ENCODE measurements at regions not wholly inside any gene's neighbourhood (a gene's known extent, or its start where the extent isn't known, plus 50 kb on each side); places are given as distances from the start of the nearest gene placed in this dataset.

DNA sequence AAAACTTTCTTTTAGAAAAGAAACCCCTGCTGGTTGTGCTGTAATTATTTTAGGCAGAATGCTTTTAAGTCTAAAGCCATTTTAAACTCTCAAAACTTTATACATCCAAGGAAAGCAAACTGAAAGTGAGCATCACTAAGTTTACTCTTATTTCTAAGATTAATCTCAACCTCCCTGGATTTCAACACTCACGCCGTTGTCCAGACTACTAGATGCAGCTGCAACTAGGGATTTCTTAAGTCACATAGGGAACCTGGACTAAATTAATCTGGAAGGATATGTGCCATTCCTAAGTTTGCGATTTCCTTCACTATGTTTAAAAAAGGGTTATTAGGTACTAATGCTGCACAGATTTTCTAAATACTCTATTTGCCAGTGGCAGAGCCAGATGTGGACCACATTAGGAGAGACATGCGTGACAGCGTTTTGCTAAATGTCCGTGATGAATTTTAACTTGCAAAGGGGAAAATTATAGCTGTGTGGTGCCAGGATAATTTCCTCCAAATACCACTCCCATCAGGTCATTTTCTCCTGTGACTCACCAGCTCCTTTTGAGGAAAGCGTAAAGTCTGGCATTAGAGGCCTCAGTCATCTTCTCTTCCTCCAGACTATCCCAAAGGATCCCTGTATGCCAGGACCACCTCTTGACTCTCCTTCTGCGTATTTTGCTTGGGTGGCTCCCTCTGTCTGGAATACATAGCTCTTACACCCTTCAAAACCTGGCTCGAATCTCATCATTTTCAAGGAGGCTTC is 143.7 kb downstream of the ATL2 start:
- H3K9me3 ChIP-seq (replicated peaks; ENCODE audit: control insufficient read depth, insufficient read depth, low read depth, low read length): no peaks in the 10 kb centered on the region
- DNase-seq (ENCODE audit: extremely low read depth in 1 of 4, low spot score in 3 of 4) (no peak), FAIRE-seq (no peak), ATAC-seq (no peak)
- BruUV-seq (replicated peaks): no TSS peak
- H3K4me2 ChIP-seq (ENCODE audit: insufficient read depth, low read length): no peak overlapping the region
- no peaks in the 10 kb centered on the region for H3K4me1 ChIP-seq (replicated peaks in 1 of 2; ENCODE audit: control insufficient read depth in 2 of 2, insufficient read depth in 2 of 2, low read length in 2 of 2)
- peaks cover 9 to 11% of the 10 kb centered on the region in 2 experiments; a peak in 2 of 5 replicates for H3K27me3 ChIP-seq (ENCODE audit: control insufficient read depth in 2 of 2, insufficient read depth in 2 of 2, low read length in 2 of 2)
- no peak overlapping the region for H2AFZ ChIP-seq (ENCODE audit: low read depth, low read length)
- POLR2A ChIA-PET: no interaction called here
- no peak overlapping the region for H3K9ac ChIP-seq (ENCODE audit: insufficient read depth in 1 of 2, low read depth in 2 of 2, low read length in 2 of 2)
- intact Hi-C loops (cut with micrococcal nuclease): no loop called here
- no peaks in the 10 kb centered on the region for H3K36me3 ChIP-seq (ENCODE audit: control insufficient read depth, insufficient read depth, low read length)
- H3K27ac ChIP-seq (ENCODE audit: extremely low read depth, low read depth, low read length): no peak overlapping the region
- in situ Hi-C loops (cut with MboI): no loop called here
- no peak overlapping the region for H3K4me3 ChIP-seq
- no peaks in the 10 kb centered on the region for H3K9me1 ChIP-seq (ENCODE audit: control insufficient read depth, insufficient read depth, low read length)
- WGBS (ENCODE audit: insufficient coverage, low coverage, missing lambda C conversion rate): 1% methylated on average over 9 of the region's 9 CpGs
- CTCF ChIA-PET (ENCODE audit: low intra/inter-chr PET ratio): no interaction called here
- TF ChIP-seq EZH2 (IDR thresholded peaks at IDR 0.05; ENCODE audit: borderline replicate concordance, low read depth, low read length): no peak
- TF ChIP-seq HDAC3 (IDR thresholded peaks at IDR 0.05; ENCODE audit: borderline replicate concordance, partially characterized antibody): no peak
- TF ChIP-seq SMARCA4 (IDR thresholded peaks at IDR 0.05): no peak
- TF ChIP-seq NFXL1 (CRISPR knock-in tag; IDR thresholded peaks at IDR 0.05): no peak
- no peak for TF ChIP-seq FOXJ3 (CRISPR knock-in tag; IDR thresholded peaks at IDR 0.05)
- TF ChIP-seq SMARCA5 (IDR thresholded peaks at IDR 0.05): no peak
- no peaks in the 10 kb centered on the region for H3K79me2 ChIP-seq (ENCODE audit: control insufficient read depth, insufficient read depth, low read length)
- no peaks in the 10 kb centered on the region for H4K20me1 ChIP-seq (replicated peaks; ENCODE audit: control insufficient read depth, insufficient read depth, low read length)

DNA sequence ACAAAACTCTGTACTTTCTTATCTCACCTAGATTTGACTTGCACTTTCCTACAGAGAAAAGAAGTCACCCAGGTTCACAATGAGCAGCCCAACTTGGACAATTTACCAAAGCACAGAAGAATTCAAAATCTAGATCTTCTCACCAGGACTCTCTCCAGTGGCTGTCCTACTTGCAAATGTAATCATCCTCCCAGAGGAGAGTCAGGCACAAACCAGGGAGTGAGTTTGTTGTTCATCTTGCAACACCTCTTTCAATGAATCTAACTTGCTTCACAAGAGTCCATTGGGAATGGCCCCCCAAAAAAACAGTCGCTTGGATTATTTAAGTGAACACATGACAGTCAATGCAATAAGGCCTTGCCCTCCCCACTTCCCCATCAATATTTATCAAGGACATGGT is 144.6 kb downstream of the ATL2 start:
- ATAC-seq (no peak), FAIRE-seq (no peak), DNase-seq (ENCODE audit: extremely low read depth in 1 of 4, low spot score in 3 of 4) (no peak)
- no peak overlapping the region for H3K4me3 ChIP-seq
- no TSS peak for BruUV-seq (replicated peaks)
- H2AFZ ChIP-seq (ENCODE audit: low read depth, low read length): no peak overlapping the region
- intact Hi-C loops (cut with micrococcal nuclease): no loop called here
- 0% methylated on average over 1 of the region's 1 CpG for WGBS (ENCODE audit: insufficient coverage, low coverage, missing lambda C conversion rate)
- H4K20me1 ChIP-seq (replicated peaks; ENCODE audit: control insufficient read depth, insufficient read depth, low read length): no peaks in the 10 kb centered on the region
- no peaks in the 10 kb centered on the region for H3K36me3 ChIP-seq (ENCODE audit: control insufficient read depth, insufficient read depth, low read length)
- no peak overlapping the region for H3K4me2 ChIP-seq (ENCODE audit: insufficient read depth, low read length)
- TF ChIP-seq, protein P1, sequence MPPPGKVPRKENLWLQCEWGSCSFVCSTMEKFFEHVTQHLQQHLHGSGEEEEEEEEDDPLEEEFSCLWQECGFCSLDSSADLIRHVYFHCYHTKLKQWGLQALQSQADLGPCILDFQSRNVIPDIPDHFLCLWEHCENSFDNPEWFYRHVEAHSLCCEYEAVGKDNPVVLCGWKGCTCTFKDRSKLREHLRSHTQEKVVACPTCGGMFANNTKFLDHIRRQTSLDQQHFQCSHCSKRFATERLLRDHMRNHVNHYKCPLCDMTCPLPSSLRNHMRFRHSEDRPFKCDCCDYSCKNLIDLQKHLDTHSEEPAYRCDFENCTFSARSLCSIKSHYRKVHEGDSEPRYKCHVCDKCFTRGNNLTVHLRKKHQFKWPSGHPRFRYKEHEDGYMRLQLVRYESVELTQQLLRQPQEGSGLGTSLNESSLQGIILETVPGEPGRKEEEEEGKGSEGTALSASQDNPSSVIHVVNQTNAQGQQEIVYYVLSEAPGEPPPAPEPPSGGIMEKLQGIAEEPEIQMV (tag; conservative IDR thresholded peaks at IDR 0.05; ENCODE audit: low read depth): no peak
- TF ChIP-seq WHSC1 (IDR thresholded peaks at IDR 0.05; ENCODE audit: low read length) (no peak), MCM2 (IDR thresholded peaks at IDR 0.05; ENCODE audit: low read depth) (no peak), ZSCAN32 (CRISPR knock-in tag; IDR thresholded peaks at IDR 0.05) (no peak), TCF7L2 (IDR thresholded peaks at IDR 0.05; ENCODE audit: low read depth, low read length) (no peak), CBX2 (IDR thresholded peaks at IDR 0.05; ENCODE audit: insufficient read depth, low read length, poor library complexity, severe bottlenecking) (no peak), TAF9B (IDR thresholded peaks at IDR 0.05; ENCODE audit: partially characterized antibody) (no peak), SNIP1 (IDR thresholded peaks at IDR 0.05; ENCODE audit: low read depth) (no peak), EP400 (IDR thresholded peaks at IDR 0.05) (no peak)
- TF ChIP-seq, protein P2, sequence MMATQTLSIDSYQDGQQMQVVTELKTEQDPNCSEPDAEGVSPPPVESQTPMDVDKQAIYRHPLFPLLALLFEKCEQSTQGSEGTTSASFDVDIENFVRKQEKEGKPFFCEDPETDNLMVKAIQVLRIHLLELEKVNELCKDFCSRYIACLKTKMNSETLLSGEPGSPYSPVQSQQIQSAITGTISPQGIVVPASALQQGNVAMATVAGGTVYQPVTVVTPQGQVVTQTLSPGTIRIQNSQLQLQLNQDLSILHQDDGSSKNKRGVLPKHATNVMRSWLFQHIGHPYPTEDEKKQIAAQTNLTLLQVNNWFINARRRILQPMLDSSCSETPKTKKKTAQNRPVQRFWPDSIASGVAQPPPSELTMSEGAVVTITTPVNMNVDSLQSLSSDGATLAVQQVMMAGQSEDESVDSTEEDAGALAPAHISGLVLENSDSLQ (IDR thresholded peaks at IDR 0.05): no peak
- CTCF ChIA-PET (ENCODE audit: low intra/inter-chr PET ratio): no interaction called here
- H3K9me1 ChIP-seq (ENCODE audit: control insufficient read depth, insufficient read depth, low read length): no peaks in the 10 kb centered on the region
- no peaks in the 10 kb centered on the region for H3K79me2 ChIP-seq (ENCODE audit: control insufficient read depth, insufficient read depth, low read length)
- no peak overlapping the region for H3K9ac ChIP-seq (ENCODE audit: insufficient read depth in 1 of 2, low read depth in 2 of 2, low read length in 2 of 2)
- H3K27me3 ChIP-seq (ENCODE audit: control insufficient read depth in 2 of 2, insufficient read depth in 2 of 2, low read length in 2 of 2): peaks cover 9 to 11% of the 10 kb centered on the region in 2 experiments; a peak in 2 of 5 replicates
- in situ Hi-C loops (cut with MboI): no loop called here
- no peaks in the 10 kb centered on the region for H3K4me1 ChIP-seq (replicated peaks in 1 of 2; ENCODE audit: control insufficient read depth in 2 of 2, insufficient read depth in 2 of 2, low read length in 2 of 2)
- POLR2A ChIA-PET: no interaction called here
- H3K27ac ChIP-seq (ENCODE audit: extremely low read depth, low read depth, low read length): no peak overlapping the region
- no peaks in the 10 kb centered on the region for H3K9me3 ChIP-seq (replicated peaks; ENCODE audit: control insufficient read depth, insufficient read depth, low read depth, low read length)

All from K562 (cell line).